Vagina (tissue), 2 donors: ENCODE measurements at regions not wholly inside any gene's neighbourhood (a gene's known extent, or its start where the extent isn't known, plus 50 kb on each side); places are given as distances from the start of the nearest gene placed in this dataset.
"Not testable (repeated sequence)": the region's sequence is repeated elsewhere in the genome, so short reads cannot be mapped to it uniquely, and the experiment has no call there.

ENCODE experiments used
- DNase-seq, 2 donors: peaks; one replicate each; pipeline ENCODE4 v3.0.0-alpha.2; 2017; ENCODE audit errors: extremely low spot score in 2 of 2
- H3K27ac ChIP-seq: fragments of 200-600 bp; sonication (generic); one replicate; pipeline ENCODE4 v1.5.1; 2019
- H3K27me3 ChIP-seq: fragments of 200-600 bp; sonication (generic); one replicate; pipeline ENCODE4 v1.5.1; 2019
- H3K36me3 ChIP-seq, 2 donors: fragments of 200-600 bp; sonication (generic); one replicate each; pipeline ENCODE4 v1.5.1; 2017 to 2019
- H3K4me1 ChIP-seq: fragments of 200-600 bp; sonication (generic); one replicate; pipeline ENCODE4 v1.5.1; 2019
- H3K4me3 ChIP-seq, 2 donors: fragments of 200-600 bp; sonication (generic); 1 replicate in 1 of 2; 2 replicates in 1 of 2; pipeline ENCODE4 v1.5.1; 2016 to 2019
- H3K9me3 ChIP-seq: fragments of 200-600 bp; sonication (generic); one replicate; pipeline ENCODE4 v1.5.1; 2019
- CTCF ChIP-seq, 3 experiments: fragments of 450-650 bp in 2 of 3; fragments of 200-600 bp in 1 of 3; sonication (generic) in 1 of 3; IDR thresholded peaks; one replicate each; pipeline ENCODE4 v1.5.1; 2017 to 2019; ENCODE audit warnings: antibody characterized with exemption in 3 of 3, mild to moderate bottlenecking in 2 of 3, moderate library complexity in 2 of 3
- POLR2A ChIP-seq, 2 donors: fragments of 450-650 bp; IDR thresholded peaks; one replicate each; pipeline ENCODE4 v1.6.1; 2017; ENCODE audit warnings: antibody characterized with exemption in 2 of 2, mild to moderate bottlenecking in 2 of 2, moderate library complexity in 2 of 2
- POLR2AphosphoS5 ChIP-seq, 2 donors: sonication (generic); formaldehyde crosslinking; IDR thresholded peaks; one replicate each; pipeline ENCODE4 v1.9.0; 2017; ENCODE audit warnings: antibody characterized with exemption in 2 of 2, mild to moderate bottlenecking in 2 of 2, low read depth in 1 of 2; ENCODE audit not compliant: insufficient read depth in 1 of 2
- intact Hi-C: fragments of 100-400 bp; cut with DNase I; formaldehyde crosslinking; loops from one replicate; pipeline ENCODE4 v1.15.1; 2023

- Histone ChIP-seq H3K36me3 (no peaks in the 10 kb centered on the region), H3K4me1 (no peaks in the 10 kb centered on the region), H3K4me3 (no peak overlapping the region), H3K9me3 (no peaks in the 10 kb centered on the region), H3K27ac (no peak overlapping the region), H3K27me3 (no peaks in the 10 kb centered on the region)
- intact Hi-C loops, result no loop called here
- no peak for DNase-seq
- no peak for TF ChIP-seq CTCF (IDR thresholded peaks at IDR 0.05)
- no peak for TF ChIP-seq POLR2AphosphoS5 (IDR thresholded peaks at IDR 0.05; ENCODE audit: insufficient read depth in 1 of 2, low read depth in 1 of 2)
Observed at GRCh38 chr6:119934816-119935215, 585.3 kb upstream of the MAN1A1 start.

- Histone ChIP-seq H3K36me3 (no peaks in the 10 kb centered on the region), H3K4me1 (no peaks in the 10 kb centered on the region), H3K4me3 (no peak overlapping the region), H3K9me3 (no peaks in the 10 kb centered on the region), H3K27ac (no peak overlapping the region), H3K27me3 (no peaks in the 10 kb centered on the region)
- no peak for TF ChIP-seq CTCF (IDR thresholded peaks at IDR 0.05)
- TF ChIP-seq POLR2AphosphoS5 (IDR thresholded peaks at IDR 0.05; ENCODE audit: insufficient read depth in 1 of 2, low read depth in 1 of 2), result no peak
- TF ChIP-seq POLR2A (IDR thresholded peaks at IDR 0.05), result no peak
- DNase-seq, result no peak
- intact Hi-C loops, result no loop called here
Observed at GRCh38 chr6:119929121-119929520, 579.6 kb upstream of the MAN1A1 start.

GRCh38 chr6:119924888-119925287, 575.3 kb upstream of the MAN1A1 start:
- intact Hi-C loops, H3K27me3 ChIP-seq, H3K36me3 ChIP-seq, H3K4me3 ChIP-seq, H3K9me3 ChIP-seq, H3K27ac ChIP-seq, DNase-seq, H3K4me1 ChIP-seq: not testable (repeated sequence)

- no peaks in the 10 kb centered on the region for H3K36me3 ChIP-seq
- intact Hi-C loops, result no loop called here
- no peak for TF ChIP-seq POLR2AphosphoS5 (IDR thresholded peaks at IDR 0.05; ENCODE audit: insufficient read depth in 1 of 2, low read depth in 1 of 2)
- no peak for TF ChIP-seq POLR2A (IDR thresholded peaks at IDR 0.05)
- TF ChIP-seq CTCF (IDR thresholded peaks at IDR 0.05), result no peak
- DNase-seq, result no peak
- H3K27ac ChIP-seq, result no peak overlapping the region
- H3K27me3 ChIP-seq, result no peaks in the 10 kb centered on the region
- no peaks in the 10 kb centered on the region for H3K9me3 ChIP-seq
- no peaks in the 10 kb centered on the region for H3K4me1 ChIP-seq
- H3K4me3 ChIP-seq, result no peak overlapping the region
Observed at GRCh38 chr6:119922814-119923213, 573.3 kb upstream of the MAN1A1 start.

GRCh38 chr6:119921491-119922010, 572.0 kb upstream of the MAN1A1 start:
- no peak for DNase-seq
- H3K4me1 ChIP-seq, result no peaks in the 10 kb centered on the region
- no peak for TF ChIP-seq POLR2A (IDR thresholded peaks at IDR 0.05)
- TF ChIP-seq POLR2AphosphoS5 (IDR thresholded peaks at IDR 0.05; ENCODE audit: insufficient read depth in 1 of 2, low read depth in 1 of 2), result no peak
- TF ChIP-seq CTCF (IDR thresholded peaks at IDR 0.05), result no peak
- intact Hi-C loops, result no loop called here
- H3K4me3 ChIP-seq, result no peak overlapping the region
- H3K36me3 ChIP-seq, result no peaks in the 10 kb centered on the region
- no peak overlapping the region for H3K27ac ChIP-seq
- no peaks in the 10 kb centered on the region for H3K9me3 ChIP-seq
- no peaks in the 10 kb centered on the region for H3K27me3 ChIP-seq

GRCh38 chr6:119917186-119917585, 567.6 kb upstream of the MAN1A1 start:
- H3K9me3 ChIP-seq, result no peaks in the 10 kb centered on the region
- no peak for DNase-seq
- intact Hi-C loops, result no loop called here
- no peak overlapping the region for H3K27ac ChIP-seq
- TF ChIP-seq POLR2AphosphoS5 (IDR thresholded peaks at IDR 0.05; ENCODE audit: insufficient read depth in 1 of 2, low read depth in 1 of 2) (no peak), CTCF (IDR thresholded peaks at IDR 0.05) (no peak), POLR2A (IDR thresholded peaks at IDR 0.05) (no peak)
- no peaks in the 10 kb centered on the region for H3K36me3 ChIP-seq
- H3K4me3 ChIP-seq, result no peak overlapping the region
- H3K4me1 ChIP-seq, result no peaks in the 10 kb centered on the region
- H3K27me3 ChIP-seq, result no peaks in the 10 kb centered on the region
